ENCODE measurements at regions not wholly inside any gene's neighbourhood (a gene's known extent, or its start where the extent isn't known, plus 50 kb on each side); places are given as distances from the start of the nearest gene placed in this dataset.

GRCh38 chr4:31516520-31516919, 796.4 kb downstream of the PCDH7 start:
- no peak for FAIRE-seq
- intact Hi-C loops (cut with DNase I) = no loop called here
- Histone ChIP-seq H3K4me3 (ENCODE audit: low read length in 3 of 3) (no peak overlapping the region), H3K9me3 (ENCODE audit: control insufficient read depth in 2 of 3, insufficient read depth in 1 of 3, low read length in 3 of 3) (no peaks in the 10 kb centered on the region), H3K27ac (ENCODE audit: low read depth in 2 of 2, low read length in 2 of 2) (no peak overlapping the region), H3K9ac (ENCODE audit: low read length in 3 of 3) (no peak overlapping the region), H3K36me3 (ENCODE audit: control insufficient read depth in 2 of 3, insufficient read depth in 3 of 3, low read length in 3 of 3) (no peaks in the 10 kb centered on the region), H3K27me3 (ENCODE audit: control insufficient read depth, insufficient read depth, low read length) (no peaks in the 10 kb centered on the region), H3K4me1 (ENCODE audit: control insufficient read depth in 2 of 3, insufficient read depth in 2 of 3, low read depth in 1 of 3, low read length in 3 of 3) (no peaks in the 10 kb centered on the region)
- TF ChIP-seq, protein P1, sequence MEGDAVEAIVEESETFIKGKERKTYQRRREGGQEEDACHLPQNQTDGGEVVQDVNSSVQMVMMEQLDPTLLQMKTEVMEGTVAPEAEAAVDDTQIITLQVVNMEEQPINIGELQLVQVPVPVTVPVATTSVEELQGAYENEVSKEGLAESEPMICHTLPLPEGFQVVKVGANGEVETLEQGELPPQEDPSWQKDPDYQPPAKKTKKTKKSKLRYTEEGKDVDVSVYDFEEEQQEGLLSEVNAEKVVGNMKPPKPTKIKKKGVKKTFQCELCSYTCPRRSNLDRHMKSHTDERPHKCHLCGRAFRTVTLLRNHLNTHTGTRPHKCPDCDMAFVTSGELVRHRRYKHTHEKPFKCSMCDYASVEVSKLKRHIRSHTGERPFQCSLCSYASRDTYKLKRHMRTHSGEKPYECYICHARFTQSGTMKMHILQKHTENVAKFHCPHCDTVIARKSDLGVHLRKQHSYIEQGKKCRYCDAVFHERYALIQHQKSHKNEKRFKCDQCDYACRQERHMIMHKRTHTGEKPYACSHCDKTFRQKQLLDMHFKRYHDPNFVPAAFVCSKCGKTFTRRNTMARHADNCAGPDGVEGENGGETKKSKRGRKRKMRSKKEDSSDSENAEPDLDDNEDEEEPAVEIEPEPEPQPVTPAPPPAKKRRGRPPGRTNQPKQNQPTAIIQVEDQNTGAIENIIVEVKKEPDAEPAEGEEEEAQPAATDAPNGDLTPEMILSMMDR (IDR thresholded peaks at IDR 0.05; ENCODE audit: borderline replicate concordance, extremely low read depth, insufficient read depth) = no peak
- DNase-seq = no peak

DNA sequence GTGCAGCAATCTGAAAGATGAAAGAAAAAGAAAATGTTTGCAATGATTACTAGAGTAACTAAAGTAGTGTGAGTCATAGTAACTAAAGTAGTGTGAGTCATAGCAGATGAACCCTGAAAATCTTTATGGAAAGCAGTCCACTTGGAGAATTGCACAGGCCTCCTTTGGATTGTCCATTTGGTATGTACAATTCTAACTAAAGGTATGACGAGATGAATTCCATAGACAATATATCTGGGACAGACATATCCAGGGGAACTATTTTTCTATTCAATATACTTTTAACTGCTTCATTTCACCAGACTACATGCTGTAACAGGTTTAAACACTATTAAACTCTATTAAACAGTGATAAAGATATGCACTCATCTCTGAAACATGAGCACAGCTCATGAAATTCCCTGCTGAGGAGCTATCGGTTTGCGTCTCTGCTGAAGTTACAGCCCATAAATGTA, 798.7 kb downstream of the PCDH7 start:
- Histone ChIP-seq H3K4me3 (ENCODE audit: low read length in 3 of 3) (no peak overlapping the region), H3K4me1 (ENCODE audit: control insufficient read depth in 2 of 3, insufficient read depth in 2 of 3, low read depth in 1 of 3, low read length in 3 of 3) (no peaks in the 10 kb centered on the region), H3K27ac (ENCODE audit: low read depth in 2 of 2, low read length in 2 of 2) (no peak overlapping the region), H3K36me3 (ENCODE audit: control insufficient read depth in 2 of 3, insufficient read depth in 3 of 3, low read length in 3 of 3) (no peaks in the 10 kb centered on the region), H3K9ac (ENCODE audit: low read length in 3 of 3) (no peak overlapping the region), H3K27me3 (ENCODE audit: control insufficient read depth, insufficient read depth, low read length) (no peaks in the 10 kb centered on the region), H3K9me3 (ENCODE audit: control insufficient read depth in 2 of 3, insufficient read depth in 1 of 3, low read length in 3 of 3) (no peaks in the 10 kb centered on the region)
- TF ChIP-seq, protein P1 (IDR thresholded peaks at IDR 0.05; ENCODE audit: borderline replicate concordance, extremely low read depth, insufficient read depth) = no peak
- intact Hi-C loops (cut with DNase I) = no loop called here
- DNase-seq (no peak), FAIRE-seq (no peak)

GRCh38 chr4:31530555-31530954, 810.4 kb downstream of the PCDH7 start:
- DNase-seq (no peak), FAIRE-seq (no peak)
- TF ChIP-seq, protein P1 (IDR thresholded peaks at IDR 0.05; ENCODE audit: borderline replicate concordance, extremely low read depth, insufficient read depth) = no peak
- no peak overlapping the region for H3K9ac ChIP-seq (ENCODE audit: low read length in 3 of 3)
- no peaks in the 10 kb centered on the region for H3K36me3 ChIP-seq (ENCODE audit: control insufficient read depth in 2 of 3, insufficient read depth in 3 of 3, low read length in 3 of 3)
- H3K27me3 ChIP-seq (ENCODE audit: control insufficient read depth, insufficient read depth, low read length) = no peaks in the 10 kb centered on the region
- intact Hi-C loops (cut with DNase I) = no loop called here
- H3K27ac ChIP-seq (ENCODE audit: low read depth in 2 of 2, low read length in 2 of 2) = no peak overlapping the region
- no peak overlapping the region for H3K4me3 ChIP-seq (ENCODE audit: low read length in 3 of 3)
- H3K9me3 ChIP-seq (ENCODE audit: control insufficient read depth in 2 of 3, insufficient read depth in 1 of 3, low read length in 3 of 3) = no peaks in the 10 kb centered on the region
- H3K4me1 ChIP-seq (ENCODE audit: control insufficient read depth in 2 of 3, insufficient read depth in 2 of 3, low read depth in 1 of 3, low read length in 3 of 3) = no peaks in the 10 kb centered on the region

- Histone ChIP-seq H3K9me3 (ENCODE audit: control insufficient read depth in 2 of 3, insufficient read depth in 1 of 3, low read length in 3 of 3) (no peaks in the 10 kb centered on the region), H3K36me3 (ENCODE audit: control insufficient read depth in 2 of 3, insufficient read depth in 3 of 3, low read length in 3 of 3) (no peaks in the 10 kb centered on the region), H3K4me1 (ENCODE audit: control insufficient read depth in 2 of 3, insufficient read depth in 2 of 3, low read depth in 1 of 3, low read length in 3 of 3) (no peaks in the 10 kb centered on the region), H3K9ac (ENCODE audit: low read length in 3 of 3) (no peak overlapping the region), H3K27ac (ENCODE audit: low read depth in 2 of 2, low read length in 2 of 2) (no peak overlapping the region), H3K27me3 (ENCODE audit: control insufficient read depth, insufficient read depth, low read length) (no peaks in the 10 kb centered on the region), H3K4me3 (ENCODE audit: low read length in 3 of 3) (no peak overlapping the region)
- FAIRE-seq = no peak
- DNase-seq = peak in 1 of 5 donors; percentile 37
- intact Hi-C loops (cut with DNase I) = no loop called here
- TF ChIP-seq, protein P1 (IDR thresholded peaks at IDR 0.05; ENCODE audit: borderline replicate concordance, extremely low read depth, insufficient read depth) = no peak
These were observed 818.7 kb downstream of the PCDH7 start for GRCh38 chr4:31538877-31539276.

Measured in kidney (tissue), 13 donors.